ENCODE measurements at regions not wholly inside any gene's neighbourhood (a gene's known extent, or its start where the extent isn't known, plus 50 kb on each side); places are given as distances from the start of the nearest gene placed in this dataset.

GRCh38 chr20:6708010-6708409 lies 59.5 kb upstream of the BMP2 start:
- ChIA-PET CTCF (no interaction called here), POLR2A (no interaction called here)
- TF ChIP-seq POLR2AphosphoS5 (IDR thresholded peaks at IDR 0.05; ENCODE audit: low read depth, low read length) = no peak
- no peak for TF ChIP-seq CTCF (IDR thresholded peaks at IDR 0.05)
- no peak for TF ChIP-seq REST (IDR thresholded peaks at IDR 0.05; ENCODE audit: insufficient read depth in 1 of 2, low read depth in 2 of 2, low read length in 1 of 2)
- no peak for TF ChIP-seq SIN3A (IDR thresholded peaks at IDR 0.05; ENCODE audit: borderline replicate concordance, insufficient read depth, low read depth, low read length)
- no peak for TF ChIP-seq TCF7L2 (IDR thresholded peaks at IDR 0.05; ENCODE audit: low read depth, low read length)
- Histone ChIP-seq H3K36me3 (ENCODE audit: control insufficient read depth, insufficient read depth, low read length) (no peaks in the 10 kb centered on the region), H3K9me3 (ENCODE audit: control insufficient read depth, insufficient read depth, low read depth, low read length) (no peaks in the 10 kb centered on the region), H3K4me3 (ENCODE audit: low read depth in 2 of 2, low read length in 2 of 2) (no peak overlapping the region), H3K27ac (ENCODE audit: low read length) (no peak overlapping the region), H3K4me1 (ENCODE audit: control insufficient read depth, insufficient read depth, low read length) (no peaks in the 10 kb centered on the region), H3K27me3 (ENCODE audit: control insufficient read depth, insufficient read depth, low read length) (no peaks in the 10 kb centered on the region)
- intact Hi-C loops (cut with micrococcal nuclease; ENCODE audit: unreplicated experiment) (no loop called here), in situ Hi-C loops (cut with HindIII; ENCODE audit: low pct_unique_long_range_greater_than_20kb, low sequenced_read_pairs) (no loop called here)
- ATAC-seq (no peak), DNase-seq (ENCODE audit: low read depth, low spot score) (no peak)
- BruUV-seq (replicated peaks) = no TSS peak

GRCh38 chr20:6707321-6707831 lies 60.1 kb upstream of the BMP2 start:
- BruUV-seq (replicated peaks) = no TSS peak
- TF ChIP-seq SIN3A (IDR thresholded peaks at IDR 0.05; ENCODE audit: borderline replicate concordance, insufficient read depth, low read depth, low read length) (no peak), TCF7L2 (IDR thresholded peaks at IDR 0.05; ENCODE audit: low read depth, low read length) (no peak), POLR2AphosphoS5 (IDR thresholded peaks at IDR 0.05; ENCODE audit: low read depth, low read length) (no peak), REST (IDR thresholded peaks at IDR 0.05; ENCODE audit: insufficient read depth in 1 of 2, low read depth in 2 of 2, low read length in 1 of 2) (no peak), CTCF (IDR thresholded peaks at IDR 0.05) (no peak)
- Histone ChIP-seq H3K27me3 (ENCODE audit: control insufficient read depth, insufficient read depth, low read length) (no peaks in the 10 kb centered on the region), H3K9me3 (ENCODE audit: control insufficient read depth, insufficient read depth, low read depth, low read length) (no peaks in the 10 kb centered on the region), H3K4me1 (ENCODE audit: control insufficient read depth, insufficient read depth, low read length) (no peaks in the 10 kb centered on the region), H3K27ac (ENCODE audit: low read length) (no peak overlapping the region), H3K36me3 (ENCODE audit: control insufficient read depth, insufficient read depth, low read length) (no peaks in the 10 kb centered on the region), H3K4me3 (ENCODE audit: low read depth in 2 of 2, low read length in 2 of 2) (no peak overlapping the region)
- ChIA-PET CTCF (no interaction called here), POLR2A (no interaction called here)
- ATAC-seq (no peak), DNase-seq (ENCODE audit: low read depth, low spot score) (no peak)
- in situ Hi-C loops (cut with HindIII; ENCODE audit: low pct_unique_long_range_greater_than_20kb, low sequenced_read_pairs) = no loop called here
- intact Hi-C loops (cut with micrococcal nuclease; ENCODE audit: unreplicated experiment) = no loop called here
